ENCODE measurements at regions not wholly inside any gene's neighbourhood (a gene's known extent, or its start where the extent isn't known, plus 50 kb on each side); places are given as distances from the start of the nearest gene placed in this dataset.

DNA sequence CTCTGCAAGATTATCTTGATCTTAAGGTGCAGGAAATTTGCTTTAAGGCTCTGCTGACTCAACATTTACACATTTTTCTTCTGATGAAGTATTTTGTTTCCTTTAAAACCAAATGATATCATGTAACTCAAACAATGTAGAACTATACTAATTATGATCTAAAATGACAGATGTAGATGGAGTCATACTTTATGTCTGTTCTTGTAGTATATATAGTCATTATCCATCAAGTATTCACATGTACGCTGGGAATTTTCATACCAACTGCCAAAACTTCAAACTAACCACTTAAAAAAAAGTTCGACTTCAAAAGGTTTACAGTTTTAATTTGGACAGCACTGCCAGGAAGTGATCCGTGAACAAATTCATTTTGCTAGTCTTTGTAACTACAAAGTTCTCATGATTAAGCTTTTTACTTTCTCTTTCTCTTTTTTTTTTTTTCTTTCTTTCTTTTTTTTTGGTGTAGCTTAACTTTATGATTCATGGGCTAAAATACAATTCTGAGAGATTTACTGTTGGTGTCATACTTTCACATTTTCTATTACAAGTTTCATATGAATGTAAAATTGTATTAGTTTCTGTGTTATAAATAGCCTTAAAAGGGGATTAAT is 509.0 kb upstream of the CXADR start:
- DNase-seq (ENCODE audit: low spot score): no peak

DNA sequence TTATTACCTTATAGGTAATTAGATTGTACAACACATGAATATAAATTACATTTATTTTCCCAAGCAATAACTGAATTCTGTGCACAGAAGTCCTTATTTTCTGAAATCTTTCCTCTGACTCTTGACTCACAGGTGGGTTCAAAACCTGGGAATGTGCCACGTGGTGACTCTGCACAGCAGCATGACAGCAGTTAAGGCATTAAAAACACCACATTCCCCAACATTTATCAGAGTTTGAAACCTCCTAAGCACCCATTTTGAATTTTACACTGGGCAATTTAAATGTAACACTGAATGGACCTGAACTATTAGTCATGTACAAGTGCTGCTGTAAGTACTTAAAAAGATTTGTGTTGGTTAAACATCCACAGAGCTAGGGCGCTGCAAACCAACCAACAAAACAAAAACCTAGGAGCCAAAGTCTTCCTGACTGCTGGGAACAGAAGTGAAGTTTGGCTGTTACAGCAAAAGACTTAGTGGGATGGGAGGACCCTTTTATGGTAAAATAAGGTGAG is 480.6 kb upstream of the CXADR start:
- DNase-seq (ENCODE audit: low spot score): no peak

DNA sequence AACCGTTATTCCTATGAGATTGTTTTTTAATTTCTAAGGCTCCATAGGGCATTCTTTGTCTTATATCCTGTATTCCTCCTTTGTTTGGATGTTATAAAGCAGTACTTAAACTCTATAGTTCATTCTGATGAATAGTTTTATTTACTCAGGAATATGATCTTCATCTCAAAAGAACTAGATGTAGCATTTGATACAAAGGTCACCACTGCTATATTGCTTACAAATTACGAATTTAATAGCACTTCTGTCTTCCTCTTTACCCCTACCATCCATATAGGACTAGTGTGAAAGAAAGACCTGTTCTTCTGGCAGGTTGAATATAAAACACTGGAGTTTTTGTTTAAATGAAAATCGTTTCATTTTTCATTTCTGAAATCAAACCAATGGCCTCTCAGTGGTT is 468.1 kb upstream of the CXADR start:
- no peak for DNase-seq (ENCODE audit: low spot score)

DNA sequence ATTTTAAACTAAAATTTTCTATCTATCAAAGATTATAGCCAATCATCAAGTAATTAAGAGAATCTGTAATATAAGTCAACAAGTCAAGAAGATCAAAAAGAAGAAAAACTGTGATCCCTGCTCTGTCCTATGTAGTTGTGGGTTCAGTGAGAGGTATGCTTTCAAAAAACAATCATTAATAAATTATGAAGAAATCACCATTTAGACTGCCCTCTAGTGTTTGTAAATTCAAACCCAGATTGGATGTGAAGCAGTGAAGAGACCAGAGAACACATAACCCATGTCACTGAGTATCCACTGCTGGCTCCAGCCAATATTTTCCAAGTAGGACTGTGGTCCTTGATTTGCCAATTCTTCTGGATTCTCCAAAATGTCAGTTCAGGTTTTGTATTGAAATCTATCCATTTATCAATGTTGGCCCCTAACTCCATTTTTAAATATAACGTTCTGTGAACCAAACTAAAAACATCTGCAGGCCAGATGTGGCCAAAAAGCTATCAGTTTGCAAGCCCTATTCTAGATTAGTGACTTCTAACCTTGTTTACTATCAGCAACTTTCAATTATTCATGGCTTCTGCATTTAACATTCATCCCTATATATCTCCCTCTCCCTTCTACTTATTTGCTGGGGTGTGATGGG is 467.5 kb upstream of the CXADR start:
- no peak for DNase-seq (ENCODE audit: low spot score)

DNA sequence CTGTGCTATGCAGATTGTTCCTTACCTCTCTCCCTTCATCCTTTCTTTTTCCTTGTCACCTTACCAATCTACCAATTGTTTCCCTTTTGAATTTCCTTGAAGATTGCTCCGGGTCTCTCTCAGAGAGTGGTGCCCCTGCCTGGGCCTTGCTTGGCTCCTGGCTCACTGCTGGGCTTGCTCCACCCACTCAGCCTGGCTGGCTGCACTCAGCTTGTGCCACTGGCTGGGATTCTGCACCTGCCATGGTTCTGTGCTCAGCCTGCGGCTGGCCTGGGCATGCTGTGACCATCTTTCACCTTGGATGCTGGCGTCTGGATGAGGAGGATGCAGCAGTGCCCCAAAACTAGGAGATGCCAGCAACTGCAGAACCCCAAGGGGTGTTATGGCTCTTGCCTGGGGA is 463.9 kb upstream of the CXADR start:
- DNase-seq (ENCODE audit: low spot score): no peak

DNA sequence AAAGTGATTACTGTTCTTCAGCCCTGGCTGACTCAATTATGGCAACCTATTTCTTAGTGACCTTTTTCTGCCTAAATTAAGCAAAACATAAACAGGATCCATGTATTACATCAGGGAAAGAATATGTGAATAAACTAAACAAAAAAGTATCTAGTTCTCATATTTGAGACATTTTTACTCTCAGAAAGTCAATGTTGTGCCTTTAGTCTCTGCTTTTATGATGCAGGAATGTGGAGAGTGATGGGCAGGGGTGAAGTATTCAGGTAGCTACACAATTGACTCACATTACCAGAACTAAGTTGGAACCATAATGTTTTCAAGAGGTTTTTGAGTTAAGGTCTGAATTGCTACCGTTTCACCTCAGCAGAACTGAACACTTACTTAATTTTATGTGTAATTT is 462.7 kb upstream of the CXADR start:
- no peak for DNase-seq (ENCODE audit: low spot score)

DNA sequence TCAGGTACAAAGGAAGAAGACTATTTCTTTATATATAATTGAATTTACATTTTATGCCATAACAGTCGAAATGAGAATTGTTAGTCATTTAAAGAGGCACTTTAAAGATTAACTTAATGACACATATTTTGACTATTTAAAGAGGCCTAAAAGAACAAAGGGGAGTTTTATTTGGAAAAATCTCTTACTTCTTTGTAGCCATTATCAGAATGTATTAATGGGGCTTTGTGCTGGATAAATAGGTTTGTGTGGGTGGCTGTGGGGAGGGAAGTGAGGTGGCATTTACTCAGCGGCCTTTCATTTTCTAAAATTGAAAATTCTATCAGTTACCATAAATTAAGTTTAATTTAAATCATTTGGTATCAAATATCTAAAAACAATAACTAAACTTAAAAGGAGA is 462.2 kb upstream of the CXADR start:
- DNase-seq (ENCODE audit: low spot score): no peak

DNA sequence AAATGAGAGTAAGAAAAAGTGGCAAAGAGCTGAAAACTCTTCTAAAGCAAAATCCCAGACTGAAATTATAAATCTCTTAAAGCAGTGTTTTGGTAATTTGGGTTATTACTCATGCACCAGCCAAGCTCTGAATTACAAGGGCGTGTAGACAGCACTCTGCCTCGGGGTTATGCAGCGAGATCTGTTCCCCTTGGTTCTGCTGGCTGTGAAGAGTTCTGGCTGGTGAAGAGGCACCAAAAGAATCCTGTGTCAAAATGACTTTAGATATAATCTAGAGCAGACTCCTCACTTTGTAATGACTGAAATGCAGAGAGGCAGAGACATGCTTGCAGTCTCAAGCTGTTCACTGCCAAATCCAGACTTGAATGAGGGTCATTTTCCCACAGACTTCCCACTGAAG is 461.8 kb upstream of the CXADR start:
- no peak for DNase-seq (ENCODE audit: low spot score)

DNA sequence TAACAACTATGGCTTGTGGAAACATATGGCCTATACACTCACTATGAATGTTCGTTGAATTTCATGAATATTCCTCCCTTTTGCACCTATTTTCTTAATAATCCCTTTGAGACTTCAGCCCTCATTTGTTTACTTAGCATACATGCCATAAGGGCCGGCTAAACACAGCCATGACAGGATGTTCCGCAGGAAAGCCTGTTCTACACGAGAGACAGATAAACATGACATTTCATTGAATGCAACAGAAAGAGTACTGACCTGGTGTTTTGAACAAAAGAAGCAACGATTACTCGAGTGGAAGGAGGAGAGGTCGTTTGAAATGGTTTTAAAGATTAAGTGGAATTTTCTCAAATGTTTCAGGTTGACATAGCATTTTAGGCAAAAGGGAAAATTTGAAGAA is 459.5 kb upstream of the CXADR start:
- no peak for DNase-seq (ENCODE audit: low spot score)

DNA sequence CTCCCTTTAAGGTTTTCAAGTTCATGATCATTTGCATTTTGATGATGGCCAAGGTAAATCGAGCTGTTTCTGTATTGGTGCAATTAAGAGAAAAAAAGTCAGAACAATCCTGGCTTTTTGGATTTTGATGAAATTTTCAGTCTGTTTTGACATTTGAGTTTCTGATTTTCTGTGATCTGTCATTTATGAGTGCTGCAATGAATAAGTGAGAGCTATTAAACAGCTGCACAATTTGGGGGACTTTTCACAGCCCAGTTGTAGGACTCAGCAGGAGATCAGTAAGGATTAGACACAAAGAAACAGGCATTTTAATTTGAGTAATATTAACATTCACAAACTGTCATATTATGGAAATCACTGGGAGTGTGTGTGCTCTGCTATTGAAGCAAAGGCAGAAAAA is 452.9 kb upstream of the CXADR start:
- DNase-seq (ENCODE audit: low spot score): no peak

DNA sequence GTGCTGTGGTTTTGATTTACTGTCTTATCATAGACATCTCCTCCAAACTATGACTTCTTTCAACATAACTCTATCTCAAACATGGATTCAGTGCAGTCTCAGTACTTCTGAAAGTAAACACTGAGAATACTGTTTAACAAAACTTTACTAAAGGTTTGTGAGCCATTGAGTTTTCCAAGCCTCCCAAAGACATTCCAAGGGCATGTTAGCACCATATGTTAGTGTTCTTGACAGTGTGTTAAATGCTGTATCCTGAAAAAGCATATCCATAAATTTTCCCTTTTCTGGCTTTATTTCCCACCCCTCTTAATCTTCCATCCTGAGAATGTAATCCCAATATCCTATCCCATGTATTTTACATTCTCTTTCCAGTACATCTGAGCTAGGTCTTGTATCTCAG is 446.8 kb upstream of the CXADR start:
- DNase-seq (ENCODE audit: low spot score): no peak

DNA sequence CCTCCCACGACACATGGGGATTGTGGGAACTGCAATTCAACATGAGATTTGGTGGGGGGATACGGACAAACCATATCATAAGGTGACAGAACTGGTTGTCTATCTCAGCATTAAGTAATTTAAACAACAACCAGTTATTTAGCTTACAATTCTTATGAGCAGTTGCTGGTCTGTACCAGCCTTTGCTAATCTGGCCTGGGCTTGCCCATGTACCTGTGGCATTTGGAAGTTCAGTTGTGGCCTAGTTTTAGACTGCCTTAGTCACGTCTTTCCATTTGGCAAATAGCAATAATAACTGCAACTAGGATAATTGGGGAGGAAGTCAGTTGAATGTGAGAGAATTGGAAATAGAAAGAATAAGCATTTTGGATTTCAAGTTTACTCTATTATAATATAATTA is 441.8 kb upstream of the CXADR start:
- DNase-seq (ENCODE audit: low spot score): no peak

DNA sequence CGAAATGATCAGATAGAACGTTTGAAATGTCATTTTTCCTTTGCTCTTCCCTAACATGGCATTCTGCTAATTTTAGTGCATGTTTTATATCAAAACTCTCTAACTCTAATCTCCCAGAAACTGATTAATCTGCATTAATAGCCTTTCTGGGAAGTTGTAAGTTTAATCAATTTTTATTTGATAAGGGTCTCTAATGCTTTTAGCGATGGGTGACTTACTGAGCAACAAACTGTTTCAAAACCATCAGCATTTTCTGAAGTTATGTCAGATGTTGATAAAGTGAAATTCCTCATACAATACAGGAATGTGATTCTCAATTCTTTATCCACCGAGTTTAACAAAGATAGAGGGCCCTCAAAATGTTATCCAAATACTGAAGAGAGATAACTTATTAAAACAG is 431.6 kb upstream of the CXADR start:
- DNase-seq (ENCODE audit: low spot score): no peak

DNA sequence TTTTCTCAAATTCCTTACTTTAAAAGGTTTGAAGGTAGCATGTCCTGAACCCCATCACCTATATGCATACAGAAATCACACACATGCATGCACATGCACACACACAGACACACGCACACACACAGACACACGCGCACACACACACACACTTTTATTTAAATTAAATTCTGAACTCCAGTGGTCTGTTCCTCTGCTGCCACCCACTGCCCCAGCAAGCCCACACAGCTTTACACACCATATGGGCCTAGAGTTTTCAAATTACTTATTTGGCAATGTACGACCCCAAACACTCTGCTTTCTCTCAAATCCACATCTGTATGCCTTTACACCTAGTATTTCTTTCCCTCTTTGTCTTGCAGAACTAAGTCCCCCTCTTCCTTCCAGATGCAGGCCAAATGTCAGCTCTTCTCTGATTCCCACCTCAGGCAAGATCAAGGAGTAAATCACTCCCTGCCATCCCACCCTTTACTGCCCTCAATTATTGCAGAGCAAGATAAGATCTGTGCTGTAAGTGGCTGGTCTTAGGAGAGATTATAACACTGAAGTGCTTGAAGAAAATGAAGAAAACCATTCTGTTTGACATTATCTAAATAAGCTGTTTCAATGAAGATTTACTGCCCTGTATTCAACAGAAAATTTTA is 429.9 kb upstream of the CXADR start:
- DNase-seq (ENCODE audit: low spot score): no peak

DNA sequence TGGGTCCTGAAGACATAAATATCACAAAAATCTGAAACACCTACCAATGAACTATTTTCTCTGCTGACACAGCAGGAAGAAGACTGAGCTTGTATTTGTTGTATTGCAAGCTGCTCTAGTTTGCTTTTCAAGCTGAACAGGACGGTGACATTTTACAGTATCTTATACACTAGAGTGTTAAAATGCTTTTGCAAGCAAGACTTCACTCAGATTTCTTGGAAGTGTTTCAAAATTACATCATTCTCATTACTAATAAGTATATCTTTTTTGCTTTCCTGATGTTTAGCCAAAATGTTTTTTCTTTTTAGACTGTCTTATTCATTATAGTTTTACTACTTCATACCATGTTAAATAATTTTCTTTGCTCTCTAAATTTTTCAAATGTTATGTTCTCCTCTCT is 427.1 kb upstream of the CXADR start:
- DNase-seq (ENCODE audit: low spot score): no peak

DNA sequence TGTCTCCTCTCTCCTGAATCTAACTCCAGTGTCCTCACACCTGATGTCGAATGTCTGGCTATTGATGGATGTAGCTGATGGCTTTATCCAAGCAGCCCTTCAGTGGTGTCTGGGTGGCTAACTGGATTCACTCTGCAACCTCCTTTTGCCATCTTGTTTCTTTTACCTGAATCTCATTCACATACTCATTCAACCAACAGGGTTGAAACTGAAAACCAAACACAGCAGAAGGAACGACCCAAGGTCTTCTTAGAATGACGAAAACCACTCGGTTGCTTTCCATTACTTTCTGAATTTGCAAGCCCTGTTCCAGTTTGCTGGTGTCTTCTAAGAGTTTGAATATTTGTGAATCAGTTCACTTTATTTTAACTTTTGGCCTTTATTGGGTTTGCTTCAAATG is 424.3 kb upstream of the CXADR start:
- no peak for DNase-seq (ENCODE audit: low spot score)

DNA sequence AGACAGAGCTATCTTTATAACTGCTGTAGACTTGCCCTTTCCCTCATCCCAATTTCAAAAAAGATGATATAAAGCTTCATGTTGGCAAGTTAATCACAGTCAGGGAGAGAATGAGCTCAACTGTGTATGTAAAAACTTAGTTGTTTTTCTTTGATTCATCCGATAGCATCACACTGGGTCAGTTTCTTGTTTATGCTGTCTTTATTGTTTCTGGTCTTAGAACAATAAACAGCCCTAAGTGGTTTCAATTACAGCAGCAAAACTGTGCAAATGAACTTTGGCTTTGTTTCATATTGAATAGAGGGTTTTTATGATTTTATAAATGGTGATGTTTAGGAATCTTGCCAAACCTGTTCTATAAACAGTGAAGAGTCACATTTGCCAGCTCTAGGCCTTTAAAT is 423.8 kb upstream of the CXADR start:
- no peak for DNase-seq (ENCODE audit: low spot score)

DNA sequence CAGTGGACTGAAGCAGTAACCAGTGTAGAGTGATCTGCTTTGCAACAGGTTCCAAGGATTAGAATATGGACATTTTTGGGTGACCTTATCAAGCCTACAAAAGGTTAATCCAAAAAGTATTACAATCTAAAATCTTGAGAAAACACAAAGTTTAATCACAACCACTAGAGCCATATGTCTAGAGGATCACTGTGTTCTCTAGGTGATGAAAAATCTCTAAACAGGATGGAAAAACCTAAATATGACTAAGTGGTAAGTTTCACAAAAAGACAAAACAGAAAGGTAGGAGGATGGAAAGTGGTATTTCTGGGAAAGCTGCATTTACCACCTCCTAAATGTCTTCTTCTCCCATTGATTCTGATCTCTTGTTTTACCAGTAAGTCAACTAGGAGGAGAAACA is 411.1 kb upstream of the CXADR start:
- no peak for DNase-seq (ENCODE audit: low spot score)

DNA sequence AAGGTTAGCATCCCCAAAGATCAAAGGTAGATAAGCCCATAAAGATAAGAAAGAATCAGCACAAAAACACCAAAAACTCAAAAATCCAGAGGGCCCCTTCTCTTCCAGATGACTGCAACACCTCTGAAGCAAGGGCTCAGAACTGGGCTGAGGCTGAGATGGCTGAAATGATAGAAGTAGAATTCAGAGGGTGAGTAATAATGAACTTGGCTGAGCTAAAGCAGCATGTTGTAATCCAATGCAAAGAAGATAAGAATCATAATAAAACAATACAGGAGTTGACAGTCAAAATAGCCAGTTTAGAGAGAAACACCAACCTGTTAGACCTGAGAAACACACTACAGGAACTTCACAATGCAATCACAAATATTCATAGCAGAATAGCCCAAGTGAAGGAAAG is 406.9 kb upstream of the CXADR start:
- DNase-seq (ENCODE audit: low spot score): no peak

DNA sequence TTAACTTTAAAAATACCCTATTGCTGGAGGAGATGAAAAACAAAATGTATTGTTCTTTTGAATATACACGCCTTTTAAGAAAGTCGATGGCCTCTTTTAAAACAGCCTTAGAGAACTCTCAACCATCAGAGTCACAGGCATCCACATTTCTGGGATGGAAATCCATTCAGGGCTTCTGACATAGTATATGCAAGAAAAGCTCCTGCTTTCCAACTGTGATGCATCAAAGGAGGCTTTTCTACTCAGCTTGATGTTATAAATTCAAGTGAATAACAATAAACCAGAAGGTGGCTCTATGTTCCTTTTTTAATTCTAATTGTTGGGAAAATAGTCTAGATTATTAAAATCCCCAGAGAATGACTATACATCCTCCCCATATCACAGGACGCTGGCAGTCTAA is 398.8 kb upstream of the CXADR start:
- no peak for DNase-seq (ENCODE audit: low spot score)

DNA sequence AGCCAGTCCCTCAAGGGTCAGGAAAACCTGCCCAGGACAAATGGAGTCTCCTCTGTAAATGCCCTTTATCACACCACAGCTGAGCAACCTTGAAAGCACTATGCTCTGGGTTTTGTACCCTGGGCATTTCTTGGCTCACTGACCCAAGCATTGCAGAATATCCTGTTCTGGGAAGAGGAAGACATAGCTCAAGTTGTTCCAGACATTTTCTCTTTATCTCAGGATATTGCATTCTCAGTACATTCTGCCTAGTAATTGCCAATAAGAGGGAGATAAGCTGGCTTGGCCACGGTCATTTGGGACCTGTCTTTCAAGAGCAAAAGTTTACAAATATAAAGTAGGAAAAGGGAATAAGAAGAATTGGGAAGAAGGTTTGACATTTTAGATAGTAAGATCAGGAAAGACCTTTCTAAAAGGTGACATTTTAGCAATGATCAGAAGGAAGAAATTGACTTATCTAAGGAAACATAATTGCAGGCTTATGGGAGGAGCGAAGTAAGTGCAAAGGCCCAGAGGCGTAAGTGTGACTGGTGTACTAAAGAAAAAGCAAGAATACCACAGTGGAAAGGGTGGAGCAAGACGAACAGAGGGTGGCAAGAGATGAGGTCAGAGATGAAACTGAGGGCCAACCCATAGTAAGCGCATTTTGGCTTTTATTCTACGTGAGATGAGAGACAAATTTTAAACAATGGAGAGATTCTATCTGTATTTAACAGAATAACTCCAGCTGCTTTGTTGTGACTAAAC is 394.0 kb upstream of the CXADR start:
- DNase-seq (ENCODE audit: low spot score): no peak

DNA sequence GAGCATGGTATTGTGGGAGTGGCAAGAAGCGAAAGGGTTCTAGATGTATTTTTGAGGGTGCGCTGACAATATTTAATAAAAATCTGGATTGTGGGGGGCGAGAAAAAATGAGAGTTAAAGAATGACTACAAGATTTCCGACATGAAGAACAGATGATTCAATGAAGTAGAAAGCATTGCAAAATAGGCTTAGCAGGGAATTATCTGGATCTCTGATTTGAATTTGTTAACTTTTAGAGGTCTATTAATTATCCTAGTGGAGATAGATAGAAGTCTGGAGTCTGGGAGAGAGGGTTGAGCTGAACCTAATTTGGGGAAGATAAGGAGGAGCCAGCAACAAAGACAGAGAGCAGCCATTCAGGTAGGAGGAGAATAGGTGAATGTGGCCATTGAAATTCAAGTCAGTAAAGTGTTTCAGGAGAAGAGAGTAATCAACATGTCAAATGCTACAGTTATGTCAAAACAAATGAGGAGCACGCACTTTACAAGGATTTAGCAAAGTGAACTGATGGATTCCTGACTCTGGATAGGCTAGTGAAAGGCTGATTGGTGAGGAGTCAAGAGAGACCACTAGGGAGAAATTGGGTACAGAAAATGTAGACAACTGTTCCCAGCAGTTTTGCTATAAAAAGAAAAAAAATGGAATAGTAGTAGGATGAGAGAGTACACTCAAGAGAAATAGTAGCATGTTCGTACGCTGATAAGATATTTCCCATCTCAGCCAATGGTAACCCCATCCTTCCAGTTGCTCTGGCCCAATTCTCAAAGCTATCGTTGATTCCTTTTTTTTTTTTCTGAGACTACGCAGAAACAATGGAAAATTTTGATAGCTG is 393.2 kb upstream of the CXADR start:
- no peak for DNase-seq (ENCODE audit: low spot score)
